Suprapubic skin (tissue), 3 donors: ENCODE measurements at regions not wholly inside any gene's neighbourhood (a gene's known extent, or its start where the extent isn't known, plus 50 kb on each side); places are given as distances from the start of the nearest gene placed in this dataset.

Source experiments
- CTCF ChIP-seq, 2 donors: fragments of 200-600 bp in 1 of 2; fragments of 450-650 bp in 1 of 2; sonication (generic) in 1 of 2; IDR thresholded peaks; one replicate each; pipeline ENCODE4 v1.5.1; 2016 to 2019; ENCODE audit warnings: antibody characterized with exemption in 2 of 2, mild to moderate bottlenecking in 1 of 2, moderate library complexity in 1 of 2
- EP300 ChIP-seq: sonication (generic); formaldehyde crosslinking; IDR thresholded peaks from one replicate; pipeline ENCODE4 v1.6.1; 2017; ENCODE audit warnings: antibody characterized with exemption

- no peak for TF ChIP-seq CTCF (IDR thresholded peaks at IDR 0.05)
- no peak for TF ChIP-seq EP300
Measured at GRCh38 chr1:221565711-221566110, 176.2 kb downstream of the DUSP10 start.
